ENCODE measurements at regions not wholly inside any gene's neighbourhood (a gene's known extent, or its start where the extent isn't known, plus 50 kb on each side); places are given as distances from the start of the nearest gene placed in this dataset.

- no peak for TF ChIP-seq CTCF (conservative IDR thresholded peaks at IDR 0.05; ENCODE audit: low read length)
- no peak for TF ChIP-seq EZH2phosphoT487 (IDR thresholded peaks at IDR 0.05; ENCODE audit: borderline replicate concordance, low read depth, low read length)
Measured at GRCh38 chr11:7196396-7197146, 55.1 kb upstream of the SYT9 start.

Measured in OCI-LY7 (cell line).